ENCODE measurements at regions not wholly inside any gene's neighbourhood (a gene's known extent, or its start where the extent isn't known, plus 50 kb on each side); places are given as distances from the start of the nearest gene placed in this dataset.

DNA sequence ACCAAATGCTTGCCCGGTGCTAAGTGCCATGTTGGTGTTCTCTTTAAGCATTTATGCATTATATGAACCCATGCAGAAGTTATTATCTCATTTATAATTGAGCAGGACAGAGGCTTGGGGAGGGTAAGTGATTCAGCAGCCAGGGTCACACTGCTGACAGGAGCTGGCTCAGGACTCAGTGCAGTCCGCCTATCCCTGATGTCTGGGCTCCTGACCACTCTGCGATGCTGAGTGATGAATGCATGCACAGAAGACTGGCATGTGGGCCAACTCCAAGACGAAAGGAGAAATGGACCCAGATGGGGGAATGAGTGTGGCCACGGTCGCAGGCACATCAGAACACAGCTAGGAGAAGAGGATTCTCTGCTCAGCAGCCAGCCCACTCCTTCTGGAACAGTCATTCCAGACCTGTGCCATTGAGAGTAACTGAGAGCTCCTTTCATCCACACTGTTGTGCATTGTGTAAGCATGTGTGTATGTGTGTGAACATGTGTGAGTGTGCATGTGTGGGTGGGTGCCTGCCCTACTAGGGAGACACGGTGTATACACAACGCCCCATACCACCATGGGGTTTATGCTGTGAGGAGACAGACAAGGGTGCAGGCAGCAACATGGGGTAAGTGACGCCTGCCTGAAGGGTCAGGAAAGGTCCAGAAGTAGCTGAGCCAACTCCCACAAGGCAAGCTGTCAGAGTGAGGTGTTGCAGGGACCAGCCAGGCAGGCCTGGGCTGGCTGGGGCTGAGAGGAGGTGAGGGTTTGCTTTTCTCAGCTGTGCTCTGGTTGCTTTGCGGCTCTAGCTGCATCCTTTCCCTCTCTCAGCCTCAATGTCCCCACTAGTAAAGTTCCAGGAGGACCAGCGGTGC lies 97.8 kb upstream of the PMEPA1 start:
- ATAC-seq (no peak), DNase-seq (ENCODE audit: low read depth, low spot score) (no peak)
- no peaks in the 10 kb centered on the region for H3K9me3 ChIP-seq (ENCODE audit: control insufficient read depth in 1 of 2, insufficient read depth in 1 of 2, low read depth in 1 of 2, low read length in 2 of 2)
- no peaks in the 10 kb centered on the region for H4K20me1 ChIP-seq (ENCODE audit: insufficient read depth)
- POLR2A ChIA-PET = no interaction called here
- H3K4me1 ChIP-seq (ENCODE audit: control insufficient read depth in 1 of 2, insufficient read depth in 2 of 2, low read length in 2 of 2) = no peaks in the 10 kb centered on the region
- no peak overlapping the region for H2AFZ ChIP-seq (ENCODE audit: low read depth, low read length, poor library complexity, severe bottlenecking)
- CTCF ChIA-PET = no interaction called here
- H3K27me3 ChIP-seq (ENCODE audit: insufficient read depth, low read length) = peaks cover 42% of the 10 kb centered on the region; the same call in 1 of the 2 replicates
- H3K9ac ChIP-seq (ENCODE audit: low read length) = no peak overlapping the region
- TF ChIP-seq ATF3 (IDR thresholded peaks at IDR 0.05) = no peak
- TF ChIP-seq SP1 (IDR thresholded peaks at IDR 0.05; ENCODE audit: low read depth) = no peak
- no peak for TF ChIP-seq MAX (IDR thresholded peaks at IDR 0.05)
- no peak for TF ChIP-seq ZBTB33 (IDR thresholded peaks at IDR 0.05; ENCODE audit: extremely low read depth, insufficient replicate concordance, low read length)
- no peak for TF ChIP-seq JUND (IDR thresholded peaks at IDR 0.05)
- no peak for TF ChIP-seq EGR1 (IDR thresholded peaks at IDR 0.05; ENCODE audit: low read depth)
- TF ChIP-seq YY1 (IDR thresholded peaks at IDR 0.05; ENCODE audit: extremely low read depth, insufficient replicate concordance, low read depth, low read length) = no peak
- no peak for TF ChIP-seq FOSL1 (IDR thresholded peaks at IDR 0.05; ENCODE audit: low read depth)
- no peak for TF ChIP-seq EZH2phosphoT487 (IDR thresholded peaks at IDR 0.05; ENCODE audit: borderline replicate concordance)
- TF ChIP-seq POLR2A (IDR thresholded peaks at IDR 0.05; ENCODE audit: borderline replicate concordance, extremely low read depth, insufficient read depth, insufficient read length) = no peak
- TF ChIP-seq POLR2AphosphoS5 (IDR thresholded peaks at IDR 0.05; ENCODE audit: low read depth, low read length) = no peak
- no peak for TF ChIP-seq SRF (IDR thresholded peaks at IDR 0.05; ENCODE audit: low read depth)
- no peak for TF ChIP-seq REST (IDR thresholded peaks at IDR 0.05; ENCODE audit: low read depth)
- no peak for TF ChIP-seq ZNF274 (IDR thresholded peaks at IDR 0.05; ENCODE audit: low read depth, low read length)
- no peak for TF ChIP-seq EZH2 (IDR thresholded peaks at IDR 0.05)
- no peak for TF ChIP-seq RAD21 (IDR thresholded peaks at IDR 0.05; ENCODE audit: low read depth)
- TF ChIP-seq ZFX (IDR thresholded peaks at IDR 0.05) = no peak
- TF ChIP-seq ELF1 (IDR thresholded peaks at IDR 0.05; ENCODE audit: borderline replicate concordance, low read depth) = no peak
- RAD21 ChIA-PET (ENCODE audit: low non-redundant PET in 1 of 2, low total read pairs in 2 of 2, uncharacterized antibody in 2 of 2, unreplicated experiment in 2 of 2) = no interaction called here
- no peak overlapping the region for H3K4me3 ChIP-seq (replicated peaks in 1 of 2; ENCODE audit: low read depth in 1 of 2, low read length in 2 of 2)
- no peaks in the 10 kb centered on the region for H3K9me2 ChIP-seq (ENCODE audit: insufficient read depth)
- no peak overlapping the region for H3K4me2 ChIP-seq (ENCODE audit: low read length)
- H3K36me3 ChIP-seq (ENCODE audit: control insufficient read depth in 1 of 2, insufficient read depth in 2 of 2, low read length in 2 of 2) = no peaks in the 10 kb centered on the region
- BruUV-seq (replicated peaks) = no TSS peak
- H3K79me2 ChIP-seq (ENCODE audit: insufficient read depth, low read length) = no peaks in the 10 kb centered on the region
- intact Hi-C loops (cut with micrococcal nuclease) = no loop called here
- no peak overlapping the region for H3K27ac ChIP-seq (ENCODE audit: low read depth, low read length)

Measured in HCT116 (cell line).